ENCODE measurements at regions not wholly inside any gene's neighbourhood (a gene's known extent, or its start where the extent isn't known, plus 50 kb on each side); places are given as distances from the start of the nearest gene placed in this dataset.

DNA sequence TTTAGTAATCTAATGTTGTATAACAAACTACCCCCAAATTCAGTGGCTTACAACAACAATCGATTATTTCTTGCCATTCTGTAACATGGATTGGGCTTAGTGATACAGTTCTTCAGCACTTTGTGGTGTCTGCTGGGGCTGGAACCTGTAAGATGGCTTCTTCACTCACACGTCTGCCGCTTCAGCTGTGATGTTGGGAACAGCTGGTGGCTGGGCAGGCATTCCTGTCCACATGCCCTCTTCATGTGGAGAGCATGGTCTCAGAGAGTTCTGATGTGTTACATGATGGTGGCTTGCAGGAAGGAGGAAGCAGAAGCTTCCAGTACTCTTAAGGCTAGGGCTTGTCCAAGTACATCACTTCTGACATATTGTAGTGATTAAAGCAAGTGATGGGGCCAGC is 276.9 kb downstream of the PTBP2 start:
- DNase-seq: no peak

DNA sequence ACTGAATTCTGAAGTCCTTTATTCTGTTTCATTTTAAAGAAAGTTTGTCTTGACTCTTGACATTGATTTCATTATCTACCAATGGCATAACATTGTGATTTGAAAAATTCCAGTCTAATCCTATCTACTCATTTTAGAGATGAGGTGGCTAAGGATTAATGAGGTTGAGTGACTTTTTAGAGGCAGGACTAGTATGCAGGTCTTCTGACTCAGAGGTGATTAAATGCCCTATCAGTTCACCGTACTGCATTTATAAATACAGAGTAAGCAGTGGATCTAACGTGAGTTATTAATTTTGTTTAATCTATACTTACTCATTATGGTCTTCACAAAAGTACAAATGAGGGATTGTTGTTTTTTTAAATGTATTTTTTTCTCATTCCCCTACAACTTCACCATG is 277.6 kb downstream of the PTBP2 start:
- no peak for DNase-seq

DNA sequence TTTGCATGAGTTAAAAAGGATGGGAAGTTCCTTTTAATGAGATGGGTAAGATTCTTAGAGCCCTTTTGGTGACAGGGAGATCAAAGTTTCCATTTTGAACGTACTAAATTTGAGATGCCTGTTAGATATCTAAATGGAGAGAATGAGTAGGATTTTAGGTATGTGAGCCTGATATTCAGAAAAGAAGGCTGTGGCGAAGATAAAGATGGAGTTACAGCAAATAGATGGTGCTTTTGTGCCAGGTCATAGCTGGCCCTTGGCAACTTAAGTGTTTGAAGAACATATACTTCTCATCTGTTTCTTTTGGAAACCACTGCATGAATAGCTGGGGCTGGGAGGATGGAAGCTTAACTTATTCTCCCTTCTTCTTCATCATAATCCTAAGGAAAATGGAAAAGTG is 282.5 kb downstream of the PTBP2 start:
- DNase-seq: no peak

DNA sequence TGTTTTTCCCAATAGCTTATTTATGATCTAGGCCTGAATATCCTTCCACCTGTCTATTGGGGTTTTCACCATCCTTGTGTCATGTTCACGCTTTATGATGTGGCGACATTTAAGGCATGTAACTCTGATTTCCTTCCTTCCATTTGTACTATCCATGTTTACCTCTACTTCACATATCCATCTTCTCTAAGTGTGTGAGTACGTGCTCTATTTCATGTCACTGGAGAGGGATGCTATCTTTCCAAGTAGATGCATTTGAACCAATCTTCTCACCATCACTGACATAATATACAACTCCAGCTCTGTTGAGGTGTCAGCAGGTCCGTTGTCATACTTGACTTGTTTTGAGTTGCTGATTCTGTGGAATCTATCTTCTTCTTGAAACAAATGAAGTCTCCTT is 283.2 kb downstream of the PTBP2 start:
- no peak for DNase-seq

DNA sequence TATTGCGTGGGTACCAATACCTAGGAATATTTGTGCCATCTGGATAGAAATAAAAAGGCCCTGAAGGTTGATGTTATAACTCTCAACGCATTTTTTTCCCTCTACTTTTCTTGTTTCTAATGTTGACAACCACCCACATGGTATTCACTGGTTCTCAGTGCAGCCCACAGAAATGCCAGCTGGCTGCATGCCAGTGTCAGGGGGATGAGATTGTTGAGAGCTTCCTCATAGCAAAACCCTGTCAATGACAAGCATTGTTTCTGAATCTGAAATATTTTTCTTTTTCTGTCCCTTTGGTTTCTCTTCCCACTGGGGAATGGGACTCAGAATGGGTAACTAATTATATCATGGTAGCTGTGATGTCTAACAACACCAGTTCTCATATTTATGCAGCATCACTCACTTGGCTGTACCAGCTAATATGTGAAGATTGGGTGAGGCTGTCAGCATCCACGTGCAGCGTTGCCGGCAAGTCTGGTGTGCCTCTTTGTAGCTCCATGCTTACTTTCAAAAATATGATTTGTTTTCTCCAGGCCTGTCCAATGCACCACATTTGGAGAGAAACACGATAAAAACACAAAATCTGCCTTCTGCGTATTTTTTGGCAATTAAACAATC is 284.6 kb downstream of the PTBP2 start:
- no peak for DNase-seq

DNA sequence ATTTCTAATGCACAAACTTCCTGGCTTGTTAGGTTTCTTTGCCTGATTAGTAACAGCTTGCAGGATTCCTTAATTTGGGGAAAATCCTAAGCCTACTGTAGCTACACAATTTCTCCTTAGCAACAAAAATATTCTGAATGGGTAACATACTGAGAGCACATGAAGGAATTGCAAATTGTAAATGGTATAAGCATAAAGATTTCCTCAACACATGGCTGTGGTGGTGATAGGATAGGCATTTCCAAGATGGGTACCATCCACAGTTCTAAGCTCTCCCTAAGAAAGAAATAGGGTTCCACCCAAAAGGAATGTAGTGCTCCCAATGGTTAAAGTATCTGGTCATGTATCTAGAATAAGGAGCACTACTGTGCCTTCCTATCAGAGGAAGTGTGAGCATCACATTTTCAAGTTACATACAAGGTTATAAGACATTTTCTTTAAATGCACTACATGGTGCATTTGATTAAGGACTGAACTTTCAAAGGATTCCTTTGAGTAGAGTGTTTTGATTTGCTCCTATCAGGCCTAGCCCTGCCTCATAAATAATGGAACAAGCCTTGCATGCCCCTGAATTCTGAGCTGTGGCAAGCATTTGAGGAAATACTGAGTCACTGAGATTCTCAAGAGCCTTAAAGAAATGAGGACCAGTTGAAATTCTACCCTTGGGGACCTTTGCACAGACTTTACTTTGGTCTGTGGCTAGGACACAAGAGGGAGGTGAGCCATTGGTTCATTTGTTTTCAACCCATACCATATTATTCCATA is 286.4 kb downstream of the PTBP2 start:
- no peak for DNase-seq

DNA sequence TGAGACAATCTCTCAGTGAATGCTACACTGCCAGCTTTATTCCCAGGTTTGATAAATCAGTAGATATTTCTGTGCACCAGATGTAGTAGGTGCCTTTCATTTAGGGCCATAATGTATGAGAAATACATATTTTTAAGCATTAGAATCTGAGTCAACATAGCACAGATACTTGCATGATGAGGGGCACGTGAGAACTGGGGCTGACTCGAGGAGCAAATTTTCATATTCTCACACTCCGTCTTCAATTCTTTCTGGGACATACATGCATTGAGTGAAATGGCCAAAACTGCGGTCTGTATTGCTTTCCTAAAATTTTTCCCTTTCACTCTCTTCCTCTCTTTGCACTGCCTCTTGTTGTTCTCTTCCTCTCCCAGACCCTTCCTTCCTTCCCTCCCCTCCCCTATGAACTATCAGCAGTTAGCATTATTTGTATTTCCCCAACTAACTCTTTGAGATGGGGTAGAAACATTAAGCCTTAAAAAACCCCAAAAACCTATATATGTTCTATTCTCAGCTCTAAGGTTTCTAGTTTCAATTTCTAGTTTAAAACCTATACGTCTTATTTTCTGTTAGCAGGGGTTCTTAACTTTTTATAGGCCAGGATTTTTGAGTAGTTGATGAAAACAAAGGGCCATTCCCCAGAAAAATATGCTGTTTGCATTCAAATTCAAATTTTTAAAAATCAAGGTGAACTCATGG is 289.1 kb downstream of the PTBP2 start:
- DNase-seq: no peak

DNA sequence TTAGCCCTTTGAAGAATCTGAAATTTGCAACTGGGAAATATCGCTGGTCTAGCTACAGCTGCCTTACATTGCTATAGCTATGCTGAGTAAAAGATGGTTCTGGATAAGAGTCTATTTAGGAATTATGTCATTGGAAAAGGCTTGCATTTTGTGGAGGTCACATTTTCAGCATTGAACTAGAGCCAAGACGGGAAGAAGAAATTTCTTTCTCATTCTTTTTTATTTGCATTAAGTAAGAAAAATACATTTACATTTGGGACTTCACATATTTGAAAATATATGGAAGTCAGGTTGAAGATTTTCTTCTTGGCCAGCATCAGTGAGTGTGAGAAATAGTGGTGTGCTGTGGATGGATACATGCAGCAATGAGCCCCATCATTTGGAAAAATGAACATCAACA is 291.6 kb downstream of the PTBP2 start:
- DNase-seq: no peak

DNA sequence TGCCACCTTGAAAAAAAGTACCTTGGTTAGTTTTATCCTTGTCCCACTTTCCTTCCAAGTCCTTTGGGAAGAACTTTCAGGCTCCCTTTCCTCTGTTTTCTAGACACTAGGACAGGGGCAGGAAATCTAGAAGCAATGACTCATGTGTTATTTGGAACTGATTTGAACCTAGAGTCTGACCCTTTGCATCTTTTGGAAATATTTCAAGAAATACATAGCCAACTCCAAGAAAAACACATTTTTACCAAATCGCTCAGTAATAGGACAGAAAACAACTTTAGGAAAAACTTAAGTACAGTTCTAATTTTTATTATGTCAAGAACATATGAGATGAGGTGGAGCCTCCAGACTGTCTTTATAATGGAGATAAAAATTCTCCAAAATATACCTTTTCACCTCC is 292.4 kb downstream of the PTBP2 start:
- DNase-seq: no peak

DNA sequence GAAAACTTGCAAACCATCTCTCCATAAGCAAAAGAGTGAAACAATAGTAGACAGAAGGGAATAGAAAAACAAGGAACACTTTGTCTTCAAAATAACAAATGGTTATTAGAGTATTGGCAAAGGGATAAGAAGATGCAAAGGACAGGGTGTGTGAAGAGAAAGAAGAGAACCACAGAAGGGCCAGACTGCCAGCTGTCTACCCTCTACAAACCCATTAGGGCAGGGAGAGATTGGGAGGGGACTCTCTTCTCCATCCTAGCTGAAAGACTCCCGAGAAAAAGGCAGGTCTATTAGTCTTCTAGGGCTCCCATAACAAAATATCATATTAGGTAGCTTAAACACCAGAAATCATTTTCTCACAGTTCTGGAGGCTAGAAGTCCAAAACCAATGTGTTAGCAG is 292.8 kb downstream of the PTBP2 start:
- DNase-seq: no peak

DNA sequence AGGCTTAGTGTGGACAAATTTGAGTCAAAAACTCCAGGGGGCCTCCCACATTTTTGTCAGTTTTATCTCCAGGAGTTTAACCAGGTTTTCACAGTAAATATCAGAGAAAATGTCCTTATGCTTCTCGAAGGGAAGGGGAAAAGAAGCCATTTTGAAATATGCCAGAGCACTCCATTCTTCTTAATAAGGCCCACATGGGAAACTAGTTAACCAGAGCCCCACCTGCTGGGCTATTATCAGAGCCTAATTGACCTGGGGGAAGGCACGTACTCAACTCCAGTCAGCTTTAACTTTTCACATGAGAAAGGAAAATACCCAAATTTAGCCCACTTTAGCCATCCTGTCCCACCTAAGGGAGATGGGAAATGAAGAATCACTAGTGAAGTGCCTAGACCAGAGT is 296.3 kb downstream of the PTBP2 start:
- DNase-seq: no peak

Data from AML-193 (cell line).